HEK293T (cell line): ENCODE measurements at regions not wholly inside any gene's neighbourhood (a gene's known extent, or its start where the extent isn't known, plus 50 kb on each side); places are given as distances from the start of the nearest gene placed in this dataset.

Experiments used
- CTCF ChIA-PET: fragments of 350-600 bp; formaldehyde crosslinking; extraction: SDS; loops from one replicate; lab custom pipeline; 2021; ENCODE audit warnings: antibody characterized with exemption, inconsistent platforms; lab: Yijun Ruan, JAX
- POLR2A ChIA-PET: fragments of 350-600 bp; formaldehyde crosslinking; extraction: SDS; loops from one replicate; lab custom pipeline; 2020; ENCODE audit warnings: antibody characterized with exemption, inconsistent platforms; lab: Yijun Ruan, JAX
- DNase-seq: peaks from one replicate; pipeline ENCODE4 v3.0.0; 2012; ENCODE audit warnings: mixed read lengths; ENCODE audit errors: extremely low spot score
- ARNT ChIP-seq: fragments of 450-650 bp; IDR thresholded peaks from 2 replicates; pipeline ENCODE4 v1.6.1; 2017; ENCODE audit warnings: mild to moderate bottlenecking
- BHLHE40 ChIP-seq: fragments of 450-650 bp; IDR thresholded peaks from 2 replicates; pipeline ENCODE4 v1.6.1; 2016; ENCODE audit warnings: mild to moderate bottlenecking, moderate library complexity, borderline replicate concordance
- CTBP1 ChIP-seq: fragments of 450-650 bp; IDR thresholded peaks from 2 replicates; pipeline ENCODE4 v1.6.1; 2016; ENCODE audit warnings: borderline replicate concordance
- ELF4 ChIP-seq: fragments of 450-650 bp; IDR thresholded peaks from 2 replicates; pipeline ENCODE4 v1.6.1; 2017; ENCODE audit warnings: antibody characterized with exemption
- FOXA1 ChIP-seq: fragments of 450-650 bp; IDR thresholded peaks from 2 replicates; pipeline ENCODE4 v1.6.1; 2016; ENCODE audit warnings: mild to moderate bottlenecking
- FOXK2 ChIP-seq: fragments of 450-650 bp; IDR thresholded peaks from 2 replicates; pipeline ENCODE4 v1.6.1; 2016; ENCODE audit warnings: mild to moderate bottlenecking
- FOXM1 ChIP-seq: fragments of 450-650 bp; IDR thresholded peaks from 2 replicates; pipeline ENCODE4 v1.6.1; 2017; ENCODE audit warnings: mild to moderate bottlenecking, borderline replicate concordance
- HDGF ChIP-seq: fragments of 450-650 bp; IDR thresholded peaks from 2 replicates; pipeline ENCODE4 v1.6.1; 2017; ENCODE audit warnings: antibody characterized with exemption, borderline replicate concordance
- L3MBTL2 ChIP-seq: fragments of 450-650 bp; conservative IDR thresholded peaks from 2 replicates; pipeline ENCODE4 v1.6.1; 2016; ENCODE audit warnings: mild to moderate bottlenecking
- LEF1 ChIP-seq: fragments of 450-650 bp; IDR thresholded peaks from 2 replicates; pipeline ENCODE4 v1.6.1; 2017; ENCODE audit warnings: mild to moderate bottlenecking, borderline replicate concordance
- NFRKB ChIP-seq: fragments of 450-650 bp; IDR thresholded peaks from 2 replicates; pipeline ENCODE4 v1.6.1; 2016; ENCODE audit warnings: mild to moderate bottlenecking, moderate library complexity
- PKNOX1 ChIP-seq: fragments of 450-650 bp; IDR thresholded peaks from 2 replicates; pipeline ENCODE4 v1.6.1; 2016
- SP1 ChIP-seq: fragments of 450-650 bp; IDR thresholded peaks from 2 replicates; pipeline ENCODE4 v1.6.1; 2017
- SUZ12 ChIP-seq: fragments of 450-650 bp; IDR thresholded peaks from 2 replicates; pipeline ENCODE4 v1.6.1; 2016; ENCODE audit warnings: mild to moderate bottlenecking
- TARDBP ChIP-seq: fragments of 450-650 bp; IDR thresholded peaks from 2 replicates; pipeline ENCODE4 v1.6.1; 2016
- ZNF384 ChIP-seq: fragments of 450-650 bp; IDR thresholded peaks from 2 replicates; pipeline ENCODE4 v1.6.1; 2016

DNA sequence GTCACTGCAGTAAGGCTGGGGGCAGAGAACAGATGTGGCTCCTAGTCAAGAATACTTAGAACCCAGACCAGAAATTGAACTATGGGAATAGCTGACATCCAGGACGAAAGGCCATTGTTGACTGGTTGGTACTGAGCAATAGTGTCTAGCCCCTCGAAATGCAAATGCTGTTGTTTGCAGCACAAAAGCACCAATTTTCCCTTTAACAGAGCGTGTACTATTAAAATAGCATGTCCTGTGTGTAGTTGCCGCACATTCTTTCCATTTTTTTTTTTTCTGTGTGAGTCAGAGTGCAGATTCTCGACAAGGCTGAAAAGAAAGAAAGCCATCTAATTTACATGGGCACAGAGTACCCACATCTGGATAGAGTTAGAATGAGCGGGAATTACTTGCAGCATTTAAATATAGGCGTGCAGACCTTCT lies 302.4 kb downstream of the PTEN start:
- no peak for TF ChIP-seq SUZ12
- no peak for TF ChIP-seq FOXM1
- TF ChIP-seq NFRKB: no peak
- TF ChIP-seq ZNF384: no peak
- TF ChIP-seq FOXK2: no peak
- TF ChIP-seq CTBP1: no peak
- no peak for TF ChIP-seq HDGF
- TF ChIP-seq L3MBTL2: no peak
- no peak for TF ChIP-seq ARNT
- no peak for TF ChIP-seq TARDBP
- no peak for TF ChIP-seq FOXA1
- no peak for TF ChIP-seq PKNOX1
- no peak for TF ChIP-seq ELF4
- TF ChIP-seq BHLHE40: no peak
- TF ChIP-seq SP1: no peak
- no peak for TF ChIP-seq LEF1
- POLR2A ChIA-PET: no interaction called here
- DNase-seq: no peak
- CTCF ChIA-PET: no interaction called here

GRCh38 chr10:88168171-88169036 lies 305.0 kb downstream of the PTEN start:
- CTCF ChIA-PET: no interaction called here
- POLR2A ChIA-PET: no interaction called here

GRCh38 chr10:88169037-88169319 lies 305.6 kb downstream of the PTEN start:
- TF ChIP-seq CTBP1 (no peak), BHLHE40 (no peak), FOXK2 (no peak)
- ChIA-PET POLR2A (no interaction called here), CTCF (no interaction called here)
- no peak for DNase-seq

More at GRCh38 chr10:88168171-88169036, 305.0 kb downstream of the PTEN start:
- no peak for DNase-seq
- TF ChIP-seq FOXA1 (no peak), NFRKB (no peak), FOXK2 (no peak), BHLHE40 (no peak), SUZ12 (no peak), ELF4 (no peak), L3MBTL2 (no peak), LEF1 (no peak), PKNOX1 (no peak), SP1 (no peak), FOXM1 (no peak), TARDBP (no peak), HDGF (no peak), CTBP1 (no peak)

DNA sequence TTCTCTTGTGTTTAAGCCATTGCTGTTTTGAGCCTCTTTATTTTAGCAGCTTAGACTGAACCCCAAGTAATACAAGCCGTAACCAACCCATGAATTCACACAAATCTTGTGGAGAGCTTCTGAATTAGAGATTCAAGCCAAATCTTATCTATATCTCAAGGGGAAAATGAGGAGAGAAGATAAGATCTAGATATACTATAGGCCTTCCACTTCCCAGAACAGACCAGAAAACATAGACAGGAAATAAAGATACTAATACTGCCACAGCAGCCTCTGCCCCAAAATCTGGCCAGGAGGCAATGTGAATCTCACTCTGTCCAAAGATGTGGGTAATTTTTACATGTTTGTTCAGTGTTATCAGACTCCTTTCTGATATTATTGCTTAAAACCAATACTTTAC lies 307.2 kb downstream of the PTEN start:
- ChIA-PET POLR2A (no interaction called here), CTCF (interaction anchor here (0.6 kb wide), 1 partner anchor 391 kb away, joined by 3 read pairs; no protein-coding TSS in a partner anchor)
- TF ChIP-seq CTBP1 (no peak), ARNT (no peak), PKNOX1 (no peak), NFRKB (no peak), HDGF (no peak), SUZ12 (no peak), LEF1 (no peak), ELF4 (no peak), SP1 (no peak), FOXK2 (no peak), FOXM1 (no peak), L3MBTL2 (no peak), TARDBP (no peak), BHLHE40 (no peak), FOXA1 (no peak)
- DNase-seq: no peak

GRCh38 chr10:88172159-88172558 lies 308.7 kb downstream of the PTEN start:
- CTCF ChIA-PET: no interaction called here
- TF ChIP-seq LEF1 (no peak), HDGF (no peak)
- DNase-seq: no peak
- POLR2A ChIA-PET: no interaction called here

DNA sequence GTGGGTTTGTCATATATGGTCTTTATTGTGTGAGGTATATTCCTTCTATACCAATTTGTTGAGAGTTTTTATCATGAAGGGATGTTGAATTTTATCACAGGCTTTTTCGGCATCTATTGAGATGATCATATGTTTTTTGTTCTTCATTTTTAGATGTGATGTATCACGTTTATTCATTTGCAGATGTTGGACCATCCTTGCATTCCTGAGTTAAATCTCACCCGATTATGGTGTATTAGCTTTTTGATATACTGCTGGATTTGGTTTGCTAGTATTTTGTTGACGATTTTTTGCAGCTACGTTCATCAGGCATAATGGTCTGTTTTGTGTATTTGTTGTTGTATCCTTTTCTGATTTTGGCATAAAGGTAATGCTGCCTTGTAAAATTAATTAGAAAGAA lies 311.0 kb downstream of the PTEN start:
- ChIA-PET POLR2A (no interaction called here), CTCF (interaction anchor here (0.8 kb wide), 1 partner anchor 1128 kb away, joined by 3 read pairs; the partner anchor contains the start of gene IFIT2)
- TF ChIP-seq ARNT (no peak), FOXM1 (no peak), PKNOX1 (no peak), L3MBTL2 (no peak), ELF4 (no peak), BHLHE40 (no peak), NFRKB (no peak), FOXA1 (no peak), FOXK2 (no peak), ZNF384 (no peak), TARDBP (no peak)
- no peak for DNase-seq
